NCI-H2081 treated with DMSO at 0.1 percent for 48 hours (cell line): ENCODE measurements at regions not wholly inside any gene's neighbourhood (a gene's known extent, or its start where the extent isn't known, plus 50 kb on each side); places are given as distances from the start of the nearest gene placed in this dataset.

Experiments used
- DNase-seq: peaks from one replicate; lab custom pipeline; 2025; lab: John Stamatoyannopoulos, UW

GRCh38 chr7:142371586-142372377 lies 113.9 kb upstream of the PRSS58 start:
- no peak for DNase-seq

- DNase-seq: no peak
Observed at GRCh38 chr7:142365410-142365842, 107.6 kb upstream of the PRSS58 start.

GRCh38 chr7:142364551-142364950 lies 106.7 kb upstream of the PRSS58 start:
- no peak for DNase-seq

- no peak for DNase-seq
Observed at GRCh38 chr7:142362349-142362748, 104.5 kb upstream of the PRSS58 start.

GRCh38 chr7:142359694-142360279 lies 101.9 kb upstream of the PRSS58 start:
- DNase-seq: no peak

GRCh38 chr7:142357953-142358520 lies 100.2 kb upstream of the PRSS58 start:
- DNase-seq: peak; percentile 44

GRCh38 chr7:142356166-142356565 lies 98.3 kb upstream of the PRSS58 start:
- peak; percentile 36 for DNase-seq

- no peak for DNase-seq
Observed at GRCh38 chr7:142355328-142355727, 97.5 kb upstream of the PRSS58 start.

GRCh38 chr7:142353147-142354060 lies 95.5 kb upstream of the PRSS58 start:
- DNase-seq: no peak

- no peak for DNase-seq
Observed at GRCh38 chr7:142352543-142352942, 94.7 kb upstream of the PRSS58 start.

- DNase-seq: no peak
Observed at GRCh38 chr7:142351145-142351544, 93.3 kb upstream of the PRSS58 start.

GRCh38 chr7:142349670-142350405 lies 92.0 kb upstream of the PRSS58 start:
- DNase-seq: no peak

- DNase-seq: no peak
Observed at GRCh38 chr7:142348921-142349405, 91.1 kb upstream of the PRSS58 start.

- DNase-seq: no peak
Observed at GRCh38 chr7:142348100-142348499, 90.2 kb upstream of the PRSS58 start.

GRCh38 chr7:142347091-142347490 lies 89.2 kb upstream of the PRSS58 start:
- DNase-seq: no peak

- no peak for DNase-seq
Observed at GRCh38 chr7:142345811-142346210, 88.0 kb upstream of the PRSS58 start.

- DNase-seq: no peak
Observed at GRCh38 chr7:142338633-142339501, 81.0 kb upstream of the PRSS58 start.

- no peak for DNase-seq
Observed at GRCh38 chr7:142337054-142338001, 79.5 kb upstream of the PRSS58 start.

GRCh38 chr7:142334806-142335205 lies 76.9 kb upstream of the PRSS58 start:
- no peak for DNase-seq
